ENCODE measurements at regions not wholly inside any gene's neighbourhood (a gene's known extent, or its start where the extent isn't known, plus 50 kb on each side); places are given as distances from the start of the nearest gene placed in this dataset.

- no peak overlapping the region for H3K9ac ChIP-seq (ENCODE audit: insufficient read depth, low read length)
- H3K27ac ChIP-seq (ENCODE audit: insufficient read depth, low read length): no peak overlapping the region
- H3K27me3 ChIP-seq (ENCODE audit: control insufficient read depth, insufficient read depth, low read length): no peaks in the 10 kb centered on the region
- no peaks in the 10 kb centered on the region for H4K20me1 ChIP-seq (ENCODE audit: control insufficient read depth, extremely low read depth, insufficient read depth, low read length)
- H3K36me3 ChIP-seq (ENCODE audit: control insufficient read depth, insufficient read depth, low read length): no peaks in the 10 kb centered on the region
- no peaks in the 10 kb centered on the region for H3K79me2 ChIP-seq (ENCODE audit: control insufficient read depth, insufficient read depth, low read length)
- no peaks in the 10 kb centered on the region for H3K9me3 ChIP-seq (ENCODE audit: control insufficient read depth, insufficient read depth, low read depth, low read length)
- H3K4me2 ChIP-seq (ENCODE audit: extremely low read depth, insufficient read depth, low read length): no peak overlapping the region
- no peak for TF ChIP-seq EZH2 (IDR thresholded peaks at IDR 0.05; ENCODE audit: low read length, missing control alignments)
- TF ChIP-seq CTCF (conservative IDR thresholded peaks at IDR 0.05 in 1 of 2, IDR thresholded peaks at IDR 0.05 in 1 of 2; ENCODE audit: low read depth in 1 of 2, low read length in 2 of 2): no peak
- no peaks in the 10 kb centered on the region for H3K4me1 ChIP-seq (ENCODE audit: control insufficient read depth, extremely low read depth, insufficient read depth, low read length)
- DNase-seq (ENCODE audit: low read depth in 2 of 2): no peak
- no peak overlapping the region for H2AFZ ChIP-seq (ENCODE audit: low read length)
- H3K4me3 ChIP-seq (replicated peaks in 1 of 4; ENCODE audit: control extremely low read depth in 1 of 4, insufficient read depth in 1 of 4, low read depth in 3 of 4, low read length in 4 of 4): no peak overlapping the region
Observed at GRCh38 chr1:87785386-87785785, 456.7 kb downstream of the LMO4 start.

DNA sequence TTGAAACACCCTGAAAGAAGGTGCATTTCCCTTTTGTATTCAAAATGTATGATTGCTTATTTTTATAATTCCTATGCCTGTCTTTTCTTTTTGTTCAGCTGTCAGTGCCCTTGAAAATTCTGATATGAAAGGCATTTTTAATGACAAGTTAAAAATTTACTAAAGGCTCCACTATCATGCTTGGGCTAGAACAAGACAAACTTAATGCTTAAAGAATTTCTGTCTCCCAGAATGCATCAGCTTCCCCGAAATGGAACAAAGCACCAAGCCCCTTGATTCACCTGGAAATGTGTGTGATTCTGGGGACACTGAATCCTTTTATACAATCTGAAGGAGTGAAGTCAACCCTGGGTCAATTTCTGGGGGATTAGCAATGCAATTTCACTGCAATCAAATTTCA, 457.5 kb downstream of the LMO4 start:
- Histone ChIP-seq H2AFZ (ENCODE audit: low read length) (no peak overlapping the region), H3K36me3 (ENCODE audit: control insufficient read depth, insufficient read depth, low read length) (no peaks in the 10 kb centered on the region), H3K79me2 (ENCODE audit: control insufficient read depth, insufficient read depth, low read length) (no peaks in the 10 kb centered on the region), H3K4me3 (replicated peaks in 1 of 4; ENCODE audit: control extremely low read depth in 1 of 4, insufficient read depth in 1 of 4, low read depth in 3 of 4, low read length in 4 of 4) (no peak overlapping the region), H3K9me3 (ENCODE audit: control insufficient read depth, insufficient read depth, low read depth, low read length) (no peaks in the 10 kb centered on the region), H3K27me3 (ENCODE audit: control insufficient read depth, insufficient read depth, low read length) (no peaks in the 10 kb centered on the region), H4K20me1 (ENCODE audit: control insufficient read depth, extremely low read depth, insufficient read depth, low read length) (no peaks in the 10 kb centered on the region), H3K4me2 (ENCODE audit: extremely low read depth, insufficient read depth, low read length) (no peak overlapping the region), H3K27ac (ENCODE audit: insufficient read depth, low read length) (no peak overlapping the region), H3K9ac (ENCODE audit: insufficient read depth, low read length) (no peak overlapping the region), H3K4me1 (ENCODE audit: control insufficient read depth, extremely low read depth, insufficient read depth, low read length) (no peaks in the 10 kb centered on the region)
- DNase-seq (ENCODE audit: low read depth in 2 of 2): no peak
- TF ChIP-seq CTCF (conservative IDR thresholded peaks at IDR 0.05 in 1 of 2, IDR thresholded peaks at IDR 0.05 in 1 of 2; ENCODE audit: low read depth in 1 of 2, low read length in 2 of 2): no peak
- no peak for TF ChIP-seq EZH2 (IDR thresholded peaks at IDR 0.05; ENCODE audit: low read length, missing control alignments)

DNA sequence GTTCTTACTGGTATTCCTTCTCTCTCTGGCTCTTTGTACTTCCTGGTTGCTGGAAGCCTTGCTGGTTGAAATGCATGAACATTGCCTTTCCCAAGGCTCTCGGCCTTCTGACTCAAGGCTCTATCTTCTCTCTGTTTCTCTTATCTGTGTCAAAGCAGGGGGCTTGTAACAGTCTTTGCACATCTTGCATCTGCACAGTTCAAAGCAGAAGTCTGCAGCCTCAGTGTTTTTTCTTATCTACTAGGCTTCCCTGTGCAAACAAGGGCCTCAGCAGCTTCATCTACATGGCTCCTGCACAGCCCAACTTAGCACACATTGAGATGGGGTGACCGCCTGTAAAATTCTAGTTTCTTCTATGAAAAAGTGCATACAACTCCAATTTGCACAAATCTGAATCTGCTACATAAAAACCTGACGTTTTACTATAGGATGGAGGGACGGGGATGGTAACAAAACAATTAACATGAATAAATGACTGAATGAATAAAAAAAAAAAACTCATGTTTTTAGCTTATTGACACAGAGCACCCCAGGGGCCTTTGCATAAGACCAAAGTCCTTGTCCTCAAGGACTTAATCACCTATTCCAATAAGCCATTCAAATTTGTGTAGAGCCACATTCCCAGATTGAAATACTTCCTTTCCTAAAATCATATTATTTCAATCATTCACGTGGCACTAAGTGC, 458.3 kb downstream of the LMO4 start:
- TF ChIP-seq EZH2 (IDR thresholded peaks at IDR 0.05; ENCODE audit: low read length, missing control alignments) (no peak), CTCF (conservative IDR thresholded peaks at IDR 0.05 in 1 of 2, IDR thresholded peaks at IDR 0.05 in 1 of 2; ENCODE audit: low read depth in 1 of 2, low read length in 2 of 2) (no peak)
- H3K4me1 ChIP-seq (ENCODE audit: control insufficient read depth, extremely low read depth, insufficient read depth, low read length): no peaks in the 10 kb centered on the region
- H3K9ac ChIP-seq (ENCODE audit: insufficient read depth, low read length): no peak overlapping the region
- no peaks in the 10 kb centered on the region for H3K27me3 ChIP-seq (ENCODE audit: control insufficient read depth, insufficient read depth, low read length)
- no peak overlapping the region for H3K4me3 ChIP-seq (replicated peaks in 1 of 4; ENCODE audit: control extremely low read depth in 1 of 4, insufficient read depth in 1 of 4, low read depth in 3 of 4, low read length in 4 of 4)
- no peaks in the 10 kb centered on the region for H3K36me3 ChIP-seq (ENCODE audit: control insufficient read depth, insufficient read depth, low read length)
- no peak overlapping the region for H2AFZ ChIP-seq (ENCODE audit: low read length)
- no peak overlapping the region for H3K27ac ChIP-seq (ENCODE audit: insufficient read depth, low read length)
- H3K79me2 ChIP-seq (ENCODE audit: control insufficient read depth, insufficient read depth, low read length): no peaks in the 10 kb centered on the region
- no peaks in the 10 kb centered on the region for H4K20me1 ChIP-seq (ENCODE audit: control insufficient read depth, extremely low read depth, insufficient read depth, low read length)
- no peak overlapping the region for H3K4me2 ChIP-seq (ENCODE audit: extremely low read depth, insufficient read depth, low read length)
- H3K9me3 ChIP-seq (ENCODE audit: control insufficient read depth, insufficient read depth, low read depth, low read length): no peaks in the 10 kb centered on the region
- DNase-seq (ENCODE audit: low read depth in 2 of 2): no peak

Measured in fibroblast of lung (primary cell).